Activated T-cell treated with anti-CD3 and anti-CD28 coated beads, Interleukin-2, amount 50 U/mL, for 48 hours (primary cell): ENCODE measurements at regions not wholly inside any gene's neighbourhood (a gene's known extent, or its start where the extent isn't known, plus 50 kb on each side); places are given as distances from the start of the nearest gene placed in this dataset.

Source experiments
- DNase-seq, 2 experiments: peaks; one replicate each; pipeline ENCODE4 v3.0.0-alpha.2; 2020

DNA sequence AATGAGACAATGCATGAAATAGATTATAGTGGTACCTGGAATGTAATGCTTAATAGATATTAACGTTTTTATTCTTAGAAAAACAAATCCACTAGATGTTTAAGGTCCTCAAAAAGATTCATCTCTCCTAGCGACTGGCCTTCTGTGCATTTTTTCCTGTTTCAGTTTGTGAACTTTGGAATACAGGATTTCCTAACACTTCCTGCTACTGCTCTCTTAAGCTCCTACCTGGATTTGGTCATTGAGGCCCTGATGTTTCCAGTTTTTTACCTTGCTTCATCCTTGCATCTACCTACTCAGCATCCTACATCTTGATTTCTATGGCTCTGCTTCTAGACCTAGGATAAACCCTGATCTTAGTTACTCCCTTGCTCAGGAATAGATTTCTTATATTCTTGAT, 188.4 kb downstream of the ABCC12 start:
- DNase-seq = no peak

- no peak for DNase-seq
Measured at GRCh38 chr16:47966325-47966724, 189.5 kb downstream of the ABCC12 start.

DNA sequence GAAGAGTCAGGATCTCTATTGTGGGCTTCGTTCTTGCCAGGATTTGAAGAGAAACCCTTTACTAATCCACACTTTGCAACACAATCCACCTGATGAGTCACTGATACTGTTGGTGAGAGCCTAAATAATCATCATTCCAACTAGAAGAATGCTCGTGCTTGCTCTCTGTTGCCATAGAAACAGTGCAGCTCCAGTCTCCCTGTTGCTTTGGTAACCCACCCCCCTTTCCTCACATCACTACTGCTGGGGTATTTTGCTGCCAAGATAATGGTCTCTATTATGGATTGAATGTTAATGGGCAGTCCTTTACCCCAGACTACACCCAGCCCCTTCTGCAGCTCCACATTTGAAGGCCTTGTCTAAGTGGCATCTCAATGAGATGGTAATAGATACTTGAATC, 190.4 kb downstream of the ABCC12 start:
- DNase-seq = no peak

DNA sequence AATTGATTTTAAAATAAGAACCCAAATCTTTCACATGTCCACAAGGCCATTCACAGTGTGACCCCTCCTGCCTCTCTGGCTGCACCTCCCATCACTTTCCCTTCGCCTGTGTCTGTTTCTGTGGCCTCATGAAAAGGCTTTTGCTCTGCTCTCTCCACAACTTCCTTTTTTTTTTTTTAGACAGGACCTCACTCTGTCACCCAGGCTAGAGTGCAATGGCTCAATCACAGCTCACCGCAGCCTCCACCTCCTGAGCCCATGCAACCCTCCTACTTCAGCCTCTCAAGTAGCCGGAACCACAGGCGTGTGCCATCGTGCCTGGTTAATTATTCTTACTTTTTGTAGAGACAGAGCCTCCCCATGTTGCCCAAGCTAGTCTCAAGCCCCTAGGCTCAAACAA, 197.1 kb downstream of the ABCC12 start:
- DNase-seq = no peak

- no peak for DNase-seq
Measured at GRCh38 chr16:47956916-47957315, 198.9 kb downstream of the ABCC12 start.

DNA sequence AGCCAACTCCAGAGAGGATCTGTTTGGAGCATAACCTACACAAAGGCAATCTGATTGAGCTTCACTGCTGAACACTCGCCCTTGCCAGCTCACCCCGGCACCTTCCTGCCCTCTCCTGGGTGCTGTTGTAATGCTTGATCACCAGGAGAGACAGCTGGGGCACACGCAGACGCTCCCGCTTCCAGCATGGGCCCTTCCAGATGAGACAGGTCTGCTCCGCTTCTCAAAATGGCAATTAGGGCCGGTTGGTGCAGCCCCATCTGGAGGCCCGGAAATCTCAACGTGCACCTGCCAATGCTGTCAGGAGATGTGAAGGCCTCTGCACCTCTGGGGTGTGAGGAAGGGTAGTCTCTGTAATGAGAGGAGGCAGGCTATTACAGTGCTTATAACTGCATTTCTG, 206.1 kb downstream of the ABCC12 start:
- DNase-seq = no peak

DNA sequence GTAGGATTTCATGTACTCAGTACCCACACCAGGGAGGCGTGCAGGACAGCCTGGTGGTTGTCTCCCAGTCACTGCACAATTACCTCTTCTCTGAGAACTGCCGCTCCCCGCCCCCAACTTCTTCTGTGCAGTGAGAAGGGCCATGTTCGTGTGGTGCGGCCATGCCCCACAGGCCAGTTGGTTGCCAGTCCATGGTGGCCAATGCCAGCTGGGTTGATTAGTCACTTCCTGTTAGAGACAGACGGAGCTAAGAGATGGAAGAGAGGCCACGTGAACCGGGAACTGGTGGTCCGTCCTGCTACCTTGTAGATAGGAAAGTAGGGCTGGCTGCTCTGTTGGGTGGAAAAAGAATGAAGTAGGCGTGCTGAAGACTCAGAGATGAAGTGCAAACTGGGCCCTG, 206.5 kb downstream of the ABCC12 start:
- no peak for DNase-seq

GRCh38 chr16:47947723-47948122, 208.1 kb downstream of the ABCC12 start:
- no peak for DNase-seq

- no peak for DNase-seq
Measured at GRCh38 chr16:47946092-47946491, 209.7 kb downstream of the ABCC12 start.

- DNase-seq = no peak
Measured at GRCh38 chr16:47944589-47944988, 211.2 kb downstream of the ABCC12 start.

- DNase-seq = no peak
Measured at GRCh38 chr16:47943235-47943634, 212.6 kb downstream of the ABCC12 start.

- DNase-seq = no peak
Measured at GRCh38 chr16:47940466-47940865, 215.3 kb downstream of the ABCC12 start.

GRCh38 chr16:47939680-47940079, 216.1 kb downstream of the ABCC12 start:
- DNase-seq = no peak

DNA sequence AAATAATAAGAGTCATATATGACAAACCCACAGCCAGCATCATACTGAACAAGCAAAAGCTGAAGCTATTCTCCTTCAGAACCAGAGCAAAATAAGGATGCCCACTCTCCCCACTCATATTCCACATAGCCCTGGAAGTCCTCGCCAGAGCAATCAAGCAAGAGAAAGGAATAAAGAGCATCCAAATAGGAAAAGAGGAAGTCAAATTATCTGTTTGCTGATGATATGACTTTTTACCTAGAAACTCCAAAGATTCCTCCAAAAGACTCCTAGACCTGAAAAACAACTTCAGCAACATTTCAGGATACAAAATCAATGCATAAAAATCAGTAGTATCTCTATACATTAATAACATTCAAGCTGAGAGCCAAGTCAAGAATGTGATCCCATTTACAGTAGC, 217.5 kb downstream of the ABCC12 start:
- no peak for DNase-seq

DNA sequence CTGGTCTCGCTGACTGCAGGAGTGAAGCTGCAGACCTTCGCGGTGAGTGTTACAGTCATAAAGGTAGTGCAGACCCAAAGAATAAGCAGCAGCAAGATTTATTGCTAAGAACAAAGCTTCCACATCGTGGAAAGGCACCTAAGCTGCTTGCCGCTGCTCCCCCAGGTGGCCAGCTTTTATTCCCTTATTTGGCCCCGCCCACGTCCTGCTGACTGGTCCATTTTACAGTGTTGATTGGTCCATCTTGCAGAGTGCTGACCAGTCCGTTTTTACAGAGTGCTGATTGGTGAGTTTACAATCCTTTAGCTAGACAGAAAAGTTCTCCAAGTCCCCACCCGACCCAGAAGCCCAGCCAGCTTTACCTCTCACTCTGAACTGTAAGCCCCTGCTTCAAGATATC, 227.8 kb downstream of the ABCC12 start:
- no peak for DNase-seq

- no peak for DNase-seq
Measured at GRCh38 chr16:47927330-47927729, 228.5 kb downstream of the ABCC12 start.

GRCh38 chr16:47925811-47926460, 229.9 kb downstream of the ABCC12 start:
- no peak for DNase-seq

DNA sequence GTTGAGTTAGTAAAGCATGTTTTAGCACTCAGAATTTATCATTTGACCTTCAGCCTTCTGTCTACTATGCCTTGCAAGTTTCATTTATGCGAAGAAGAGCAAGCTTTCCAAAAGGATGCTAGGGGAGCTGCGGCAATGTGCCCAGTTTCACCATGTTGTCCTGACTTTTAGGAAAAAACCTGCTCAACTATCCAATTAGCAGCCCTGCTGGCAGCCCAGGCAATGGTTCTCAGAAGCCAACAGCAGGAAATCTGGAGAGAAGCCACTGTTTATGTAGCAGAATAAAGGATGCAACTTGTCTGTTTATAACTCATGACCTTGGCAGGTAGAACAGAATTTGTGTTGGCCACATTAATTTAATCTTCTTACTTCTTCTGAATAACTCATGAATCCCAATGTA, 230.8 kb downstream of the ABCC12 start:
- DNase-seq = no peak

DNA sequence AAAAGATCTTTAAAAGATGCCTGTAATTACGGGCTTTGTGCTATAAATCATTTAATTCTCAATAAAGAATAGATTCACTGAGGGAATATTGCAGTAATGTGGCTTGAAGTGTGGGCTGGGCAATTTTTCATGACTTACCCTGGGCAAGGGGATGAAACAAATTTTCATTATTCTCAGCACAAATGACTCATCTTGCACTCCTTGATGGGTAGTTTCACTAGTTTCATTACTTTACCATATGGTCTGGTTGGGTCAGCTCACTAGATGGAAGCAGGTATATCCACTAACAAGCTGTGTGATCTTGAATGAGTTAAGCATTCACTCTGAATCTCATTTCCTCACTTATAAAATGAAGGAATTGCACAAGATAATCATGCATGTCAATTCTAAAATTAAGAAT, 234.3 kb downstream of the ABCC12 start:
- no peak for DNase-seq

DNA sequence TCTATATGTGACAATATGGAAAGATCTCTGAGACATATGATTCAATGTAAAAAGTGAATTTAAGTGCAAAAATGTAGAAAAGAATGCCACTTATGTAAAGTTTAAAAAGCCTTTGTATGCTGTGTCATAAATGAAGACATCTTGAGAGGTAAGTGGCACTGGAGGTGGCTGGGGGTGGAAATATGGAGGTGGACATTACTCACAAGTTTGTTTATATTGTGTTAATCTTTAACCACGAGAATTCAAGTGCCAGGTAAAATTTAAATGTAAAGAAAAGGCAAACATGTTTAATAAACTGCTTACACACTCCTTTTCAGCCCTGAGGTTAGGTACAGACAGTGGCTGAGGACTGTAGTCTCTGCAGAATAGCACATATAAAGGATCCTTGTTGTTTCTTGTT, 235.1 kb downstream of the ABCC12 start:
- no peak for DNase-seq

DNA sequence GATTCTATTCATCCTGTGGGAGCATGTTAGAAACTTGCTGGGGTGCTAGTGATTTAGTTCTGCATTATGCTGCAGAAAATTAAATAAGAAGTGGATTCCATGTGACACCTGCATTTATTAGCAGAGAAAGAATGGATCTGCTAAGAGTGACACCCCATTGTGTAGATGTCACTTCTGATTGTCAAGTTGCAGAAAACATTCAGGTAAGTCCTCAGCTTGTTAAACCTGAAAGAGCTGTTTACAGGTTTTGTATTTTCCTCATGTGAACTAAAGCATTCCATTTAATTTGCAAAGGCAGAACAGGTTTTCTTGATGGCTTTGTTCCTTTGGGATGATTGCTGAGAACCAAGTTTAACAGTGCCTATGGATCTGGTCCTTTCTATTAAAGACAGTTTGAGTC, 238.7 kb downstream of the ABCC12 start:
- DNase-seq = no peak

GRCh38 chr16:47916266-47916665, 239.5 kb downstream of the ABCC12 start:
- DNase-seq = no peak

DNA sequence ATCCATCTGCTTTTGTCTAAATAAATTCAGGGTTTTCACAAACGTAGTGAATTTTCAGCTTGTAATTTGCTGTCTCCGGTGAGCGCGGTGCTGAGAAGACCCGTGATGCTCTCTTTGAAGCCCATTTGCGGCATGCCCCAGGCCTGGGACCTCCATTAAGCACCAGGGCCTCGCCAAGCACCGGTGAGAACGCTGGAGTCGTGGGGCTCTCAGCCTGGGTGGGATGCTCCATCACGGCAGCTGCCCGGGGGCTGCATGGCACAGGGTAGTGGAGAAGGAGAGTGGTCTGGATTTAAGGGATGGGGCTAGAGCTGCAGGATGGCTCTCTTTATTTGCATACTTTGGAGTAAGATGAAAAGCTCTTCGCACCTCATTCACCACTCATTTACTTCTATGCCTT, 248.7 kb downstream of the ABCC12 start:
- no peak for DNase-seq

DNA sequence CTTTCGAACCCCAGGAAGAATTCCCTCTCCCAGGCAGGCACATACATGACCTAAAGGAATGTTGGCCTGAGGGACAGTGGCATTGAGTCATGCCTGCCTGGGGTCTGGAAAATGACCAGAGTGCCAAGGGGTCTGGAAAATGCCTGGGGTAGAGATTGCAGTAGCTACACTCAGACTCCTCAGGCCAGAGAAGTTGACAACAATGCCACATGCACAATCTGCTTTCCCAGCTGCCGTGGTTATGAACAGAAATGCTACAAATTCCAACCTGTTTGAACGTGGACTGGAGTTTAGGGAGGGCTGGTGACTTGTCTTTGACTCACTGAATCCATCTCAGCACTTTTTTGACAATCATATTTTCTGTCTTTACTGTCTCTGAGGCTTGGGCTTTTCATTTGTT, 250.0 kb downstream of the ABCC12 start:
- DNase-seq = no peak

DNA sequence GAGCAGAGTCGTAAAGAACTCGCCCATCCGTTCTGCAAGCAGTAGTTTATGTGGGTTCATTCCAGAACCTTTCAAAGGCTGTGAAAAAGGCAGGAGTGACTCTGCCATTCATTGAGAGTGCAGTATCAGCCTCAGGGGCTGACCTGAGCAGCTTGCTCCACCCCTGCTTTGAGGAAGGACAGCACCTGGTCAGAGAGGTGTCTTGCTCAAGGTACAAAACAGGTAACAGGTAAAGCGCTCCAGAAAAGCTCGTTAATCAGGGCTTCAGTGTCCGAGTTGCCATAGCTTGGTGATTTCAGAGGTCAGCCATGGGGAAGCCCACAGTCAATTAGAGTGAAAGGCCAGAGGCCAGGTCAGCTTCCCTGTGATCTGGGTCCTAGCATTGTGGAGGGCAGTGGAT, 251.1 kb downstream of the ABCC12 start:
- DNase-seq = no peak

DNA sequence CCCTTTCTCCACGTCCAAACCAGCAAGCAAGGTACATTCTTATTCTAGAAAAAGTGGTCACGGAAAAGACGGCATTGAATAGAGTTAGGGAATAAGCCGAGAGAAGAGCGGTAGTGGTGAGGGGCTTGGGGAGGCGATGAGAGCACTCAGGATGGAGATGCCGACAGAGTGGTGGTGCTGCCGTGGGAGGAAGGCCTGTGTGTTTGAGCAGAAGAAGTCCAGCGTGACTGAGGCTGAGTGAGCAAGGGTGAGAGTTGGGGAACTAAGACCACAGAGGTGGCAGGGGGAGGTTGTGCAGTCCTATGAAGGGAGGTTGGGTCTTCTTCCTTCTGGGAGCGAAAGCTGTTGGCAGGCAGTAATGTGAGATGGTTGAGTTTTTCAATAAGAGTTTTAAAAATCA, 252.3 kb downstream of the ABCC12 start:
- no peak for DNase-seq
